Panc1 (cell line): ENCODE measurements at regions not wholly inside any gene's neighbourhood (a gene's known extent, or its start where the extent isn't known, plus 50 kb on each side); places are given as distances from the start of the nearest gene placed in this dataset.

Source experiments
- ATAC-seq: fragments of 200-7000 bp; cut with Tn5 transposase; 2 replicates; pipeline ENCODE4 v1.9.1; 2020; ENCODE audit warnings: mild to moderate bottlenecking, moderate library complexity
- BruUV-seq: library from RNA; stranded (reverse); fragments of 400-500 nt; replicated peaks from 2 replicates; lab custom pipeline; 2021; lab: Mats Ljungman, UMichigan
- CTCF ChIA-PET: fragments of 300-600 bp; sonication (Branson Sonifier 250); formaldehyde crosslinking; loops from one replicate; lab custom pipeline; 2022; ENCODE audit warnings: antibody characterized with exemption; lab: Charles Lee
- POLR2A ChIA-PET: fragments of 300-600 bp; sonication (Branson Sonifier 250); formaldehyde crosslinking; loops from one replicate; lab custom pipeline; 2022; ENCODE audit warnings: antibody characterized with exemption; lab: Charles Lee
- DNase-seq: peaks from one replicate; pipeline ENCODE4 v3.0.0-alpha.2; 2010; ENCODE audit warnings: low read depth, low spot score
- H3K27ac ChIP-seq: 2 replicates; pipeline ENCODE4 v1.5.1; 2011; ENCODE audit warnings: mild to moderate bottlenecking, low read length, inconsistent platforms
- H3K27me3 ChIP-seq: fragments of 200-500 bp; sonication (Bioruptor generic); 2 replicates; pipeline ENCODE4 v1.6.0; 2014; ENCODE audit warnings: low read length, inconsistent platforms; ENCODE audit not compliant: control insufficient read depth, insufficient read depth
- H3K36me3 ChIP-seq: fragments of 200-500 bp; sonication (Bioruptor generic); 2 replicates; pipeline ENCODE4 v1.5.1; 2014; ENCODE audit warnings: inconsistent platforms, mild to moderate bottlenecking, low read length, moderate library complexity; ENCODE audit not compliant: control insufficient read depth, insufficient read depth
- H3K4me1 ChIP-seq: 2 replicates; pipeline ENCODE4 v1.5.1; 2011; ENCODE audit warnings: inconsistent platforms, mild to moderate bottlenecking, low read length, moderate library complexity; ENCODE audit not compliant: control insufficient read depth, insufficient read depth
- H3K4me3 ChIP-seq, 2 experiments: 2 replicates each; pipeline ENCODE4 v1.5.1; 2011 to 2012; ENCODE audit warnings: low read depth in 2 of 2, low read length in 2 of 2, mild to moderate bottlenecking in 2 of 2, inconsistent platforms in 1 of 2, moderate library complexity in 1 of 2
- H3K9me3 ChIP-seq: fragments of 200-500 bp; sonication (Bioruptor generic); 2 replicates; pipeline ENCODE4 v1.5.1; 2014; ENCODE audit warnings: low read depth, mild to moderate bottlenecking, inconsistent platforms, low read length, moderate library complexity; ENCODE audit not compliant: control insufficient read depth, insufficient read depth
- POLR2AphosphoS5 ChIP-seq: IDR thresholded peaks from 2 replicates; pipeline ENCODE4 v1.6.1; 2012; ENCODE audit warnings: mild to moderate bottlenecking, low read depth, low read length, moderate library complexity
- SIN3A ChIP-seq: IDR thresholded peaks from 2 replicates; pipeline ENCODE4 v1.6.1; 2012; ENCODE audit warnings: low read depth, mild to moderate bottlenecking, low read length, moderate library complexity, borderline replicate concordance; ENCODE audit not compliant: insufficient read depth
- TCF7L2 ChIP-seq: IDR thresholded peaks from 2 replicates; pipeline ENCODE4 v1.6.1; 2011; ENCODE audit warnings: mild to moderate bottlenecking, low read depth, low read length, inconsistent platforms
- in situ Hi-C: cut with HindIII; loops from 2 replicates; pipeline ENCODE4 v1.10.0; 2016; ENCODE audit warnings: low sequenced_read_pairs, low pct_unique_long_range_greater_than_20kb
- intact Hi-C: fragments of 100-400 bp; cut with micrococcal nuclease; formaldehyde crosslinking; loops from one replicate; pipeline ENCODE4 v1.10.0; 2022; ENCODE audit not compliant: unreplicated experiment
- TF ChIP-seq, protein P1 (sequence below): fragments of 450-650 bp; IDR thresholded peaks from 2 replicates; pipeline ENCODE4 v1.5.1; 2017; ENCODE audit warnings: mild to moderate bottlenecking
- TF ChIP-seq, protein P2 (sequence below), 2 experiments: IDR thresholded peaks; 2 replicates each; pipeline ENCODE4 v1.6.1; 2011 to 2012; ENCODE audit warnings: low read depth in 2 of 2, control low read depth in 1 of 2, low read length in 1 of 2, mild to moderate bottlenecking in 1 of 2, moderate library complexity in 1 of 2; ENCODE audit not compliant: insufficient read depth in 1 of 2

DNA sequence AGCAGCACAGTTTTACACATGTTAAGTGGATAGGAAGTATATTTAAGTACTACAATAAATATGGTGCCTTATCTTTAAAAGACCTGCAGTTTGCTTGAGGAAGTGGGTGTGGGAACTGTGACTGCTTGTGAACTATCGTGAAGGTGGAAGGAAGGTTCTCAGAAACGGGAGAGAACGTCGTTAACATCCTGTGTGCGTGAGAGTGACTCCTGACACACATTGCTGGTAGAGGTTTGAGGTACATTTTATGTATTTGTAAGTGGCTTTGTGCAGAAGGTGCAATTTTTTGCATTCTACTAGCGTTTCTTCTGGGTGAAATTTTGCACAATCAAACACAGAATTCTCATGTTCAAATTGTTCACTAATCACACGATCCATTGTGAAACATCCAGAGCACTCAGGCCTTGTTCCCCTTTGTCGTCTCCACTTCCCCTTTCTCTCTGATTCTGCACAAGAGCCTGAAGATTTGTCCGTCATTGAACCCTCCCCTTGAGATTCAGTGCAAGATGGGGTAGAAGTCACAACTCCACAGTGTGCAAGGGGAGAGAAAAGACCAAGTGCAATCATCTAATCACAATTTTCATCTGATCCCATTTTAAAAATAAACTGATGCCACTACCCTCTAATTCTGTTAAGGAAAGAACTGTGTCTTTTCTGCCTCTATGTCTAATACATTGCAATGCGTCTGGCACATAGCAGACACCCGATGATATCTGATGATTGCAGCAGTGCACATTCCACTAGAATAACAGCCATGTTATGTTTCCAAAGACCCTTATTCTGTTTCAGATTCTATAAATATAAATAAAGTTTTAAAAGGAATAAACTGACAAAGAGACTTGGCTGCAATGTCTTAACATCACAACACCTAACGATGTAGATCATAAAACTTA lies 279.9 kb downstream of the NEBL start:
- in situ Hi-C loops = no loop called here
- intact Hi-C loops = no loop called here
- POLR2A ChIA-PET = no interaction called here

DNA sequence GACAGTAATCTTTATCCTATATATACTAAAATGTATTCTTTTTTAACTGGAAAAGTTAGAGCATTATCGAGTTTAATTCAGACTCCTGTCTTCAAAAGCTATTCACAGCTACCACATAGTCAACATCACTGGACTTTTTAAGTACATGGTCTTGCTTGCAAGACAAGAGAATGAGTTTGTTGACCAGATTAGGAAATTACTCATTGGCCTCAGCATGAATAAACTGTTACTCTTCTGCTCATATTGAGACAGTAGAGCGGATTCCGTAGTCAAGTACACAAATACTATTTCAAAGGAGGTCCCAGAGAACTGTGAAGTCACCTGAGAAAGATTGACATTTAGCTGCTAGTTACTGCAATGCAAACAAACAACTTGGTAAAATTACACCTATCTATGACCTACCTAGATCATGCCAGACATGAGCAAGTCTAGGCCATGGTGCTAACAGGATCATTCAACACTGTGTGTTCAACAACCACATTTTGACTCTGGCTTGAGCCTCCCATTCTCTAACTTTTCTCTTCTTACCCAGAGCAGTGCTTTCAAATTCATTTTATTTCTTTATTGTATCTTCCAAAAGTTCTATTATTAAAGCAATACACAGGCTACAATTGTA lies 280.9 kb downstream of the NEBL start:
- Histone ChIP-seq H3K9me3 (no peaks in the 10 kb centered on the region), H3K36me3 (no peaks in the 10 kb centered on the region), H3K4me1 (no peaks in the 10 kb centered on the region), H3K27ac (no peak overlapping the region), H3K4me3 (no peak overlapping the region), H3K27me3 (no peaks in the 10 kb centered on the region)
- CTCF ChIA-PET = no interaction called here
- ATAC-seq (no peak), DNase-seq (no peak)
- POLR2A ChIA-PET = no interaction called here
- in situ Hi-C loops (no loop called here), intact Hi-C loops (no loop called here)
- TF ChIP-seq SIN3A = no peak
- TF ChIP-seq, protein P1, sequence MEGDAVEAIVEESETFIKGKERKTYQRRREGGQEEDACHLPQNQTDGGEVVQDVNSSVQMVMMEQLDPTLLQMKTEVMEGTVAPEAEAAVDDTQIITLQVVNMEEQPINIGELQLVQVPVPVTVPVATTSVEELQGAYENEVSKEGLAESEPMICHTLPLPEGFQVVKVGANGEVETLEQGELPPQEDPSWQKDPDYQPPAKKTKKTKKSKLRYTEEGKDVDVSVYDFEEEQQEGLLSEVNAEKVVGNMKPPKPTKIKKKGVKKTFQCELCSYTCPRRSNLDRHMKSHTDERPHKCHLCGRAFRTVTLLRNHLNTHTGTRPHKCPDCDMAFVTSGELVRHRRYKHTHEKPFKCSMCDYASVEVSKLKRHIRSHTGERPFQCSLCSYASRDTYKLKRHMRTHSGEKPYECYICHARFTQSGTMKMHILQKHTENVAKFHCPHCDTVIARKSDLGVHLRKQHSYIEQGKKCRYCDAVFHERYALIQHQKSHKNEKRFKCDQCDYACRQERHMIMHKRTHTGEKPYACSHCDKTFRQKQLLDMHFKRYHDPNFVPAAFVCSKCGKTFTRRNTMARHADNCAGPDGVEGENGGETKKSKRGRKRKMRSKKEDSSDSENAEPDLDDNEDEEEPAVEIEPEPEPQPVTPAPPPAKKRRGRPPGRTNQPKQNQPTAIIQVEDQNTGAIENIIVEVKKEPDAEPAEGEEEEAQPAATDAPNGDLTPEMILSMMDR = no peak
- no peak for TF ChIP-seq POLR2AphosphoS5
- no peak for TF ChIP-seq TCF7L2
- TF ChIP-seq, protein P2, sequence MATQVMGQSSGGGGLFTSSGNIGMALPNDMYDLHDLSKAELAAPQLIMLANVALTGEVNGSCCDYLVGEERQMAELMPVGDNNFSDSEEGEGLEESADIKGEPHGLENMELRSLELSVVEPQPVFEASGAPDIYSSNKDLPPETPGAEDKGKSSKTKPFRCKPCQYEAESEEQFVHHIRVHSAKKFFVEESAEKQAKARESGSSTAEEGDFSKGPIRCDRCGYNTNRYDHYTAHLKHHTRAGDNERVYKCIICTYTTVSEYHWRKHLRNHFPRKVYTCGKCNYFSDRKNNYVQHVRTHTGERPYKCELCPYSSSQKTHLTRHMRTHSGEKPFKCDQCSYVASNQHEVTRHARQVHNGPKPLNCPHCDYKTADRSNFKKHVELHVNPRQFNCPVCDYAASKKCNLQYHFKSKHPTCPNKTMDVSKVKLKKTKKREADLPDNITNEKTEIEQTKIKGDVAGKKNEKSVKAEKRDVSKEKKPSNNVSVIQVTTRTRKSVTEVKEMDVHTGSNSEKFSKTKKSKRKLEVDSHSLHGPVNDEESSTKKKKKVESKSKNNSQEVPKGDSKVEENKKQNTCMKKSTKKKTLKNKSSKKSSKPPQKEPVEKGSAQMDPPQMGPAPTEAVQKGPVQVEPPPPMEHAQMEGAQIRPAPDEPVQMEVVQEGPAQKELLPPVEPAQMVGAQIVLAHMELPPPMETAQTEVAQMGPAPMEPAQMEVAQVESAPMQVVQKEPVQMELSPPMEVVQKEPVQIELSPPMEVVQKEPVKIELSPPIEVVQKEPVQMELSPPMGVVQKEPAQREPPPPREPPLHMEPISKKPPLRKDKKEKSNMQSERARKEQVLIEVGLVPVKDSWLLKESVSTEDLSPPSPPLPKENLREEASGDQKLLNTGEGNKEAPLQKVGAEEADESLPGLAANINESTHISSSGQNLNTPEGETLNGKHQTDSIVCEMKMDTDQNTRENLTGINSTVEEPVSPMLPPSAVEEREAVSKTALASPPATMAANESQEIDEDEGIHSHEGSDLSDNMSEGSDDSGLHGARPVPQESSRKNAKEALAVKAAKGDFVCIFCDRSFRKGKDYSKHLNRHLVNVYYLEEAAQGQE (IDR thresholded peaks at IDR 0.05; ENCODE audit: insufficient read depth in 1 of 2, low read depth in 2 of 2, low read length in 1 of 2) = no peak
- BruUV-seq = no TSS peak

More for the DNA sequence above, 279.9 kb downstream of the NEBL start:
- ATAC-seq = no peak
- no peaks in the 10 kb centered on the region for H3K36me3 ChIP-seq
- BruUV-seq = no TSS peak
- TF ChIP-seq TCF7L2 (no peak), POLR2AphosphoS5 (no peak), SIN3A (no peak)
- TF ChIP-seq, protein P2 (IDR thresholded peaks at IDR 0.05; ENCODE audit: insufficient read depth in 1 of 2, low read depth in 2 of 2, low read length in 1 of 2) = no peak
- TF ChIP-seq, protein P1 = no peak
- no peaks in the 10 kb centered on the region for H3K9me3 ChIP-seq
- H3K27me3 ChIP-seq = no peaks in the 10 kb centered on the region
- no peak for DNase-seq
- CTCF ChIA-PET = no interaction called here
- H3K4me1 ChIP-seq = no peaks in the 10 kb centered on the region
- H3K4me3 ChIP-seq = no peak overlapping the region
- H3K27ac ChIP-seq = no peak overlapping the region
